Muscle of leg (tissue), 3 donors: ENCODE measurements at regions not wholly inside any gene's neighbourhood (a gene's known extent, or its start where the extent isn't known, plus 50 kb on each side); places are given as distances from the start of the nearest gene placed in this dataset.

Source experiments
- DNase-seq: peaks from one replicate; pipeline ENCODE4 v3.0.0; 2013
- H3K27ac ChIP-seq: one replicate; pipeline ENCODE4 v1.5.1; 2013; ENCODE audit warnings: mild to moderate bottlenecking, low read length, control low read depth
- H3K27me3 ChIP-seq: one replicate; pipeline ENCODE4 v1.6.1; 2013; ENCODE audit warnings: low read length; ENCODE audit not compliant: control insufficient read depth, insufficient read depth
- H3K36me3 ChIP-seq: one replicate; pipeline ENCODE4 v1.6.1; 2013; ENCODE audit warnings: low read length; ENCODE audit not compliant: control insufficient read depth, insufficient read depth
- H3K4me1 ChIP-seq: one replicate; pipeline ENCODE4 v1.6.1; 2013; ENCODE audit warnings: low read length; ENCODE audit not compliant: control insufficient read depth, insufficient read depth
- H3K4me3 ChIP-seq: one replicate; pipeline ENCODE4 v1.5.1; 2013; ENCODE audit warnings: low read length, control low read depth
- H3K9me3 ChIP-seq: replicated peaks from 2 replicates; pipeline ENCODE4 v1.6.1; 2013; ENCODE audit warnings: low read depth, low read length; ENCODE audit not compliant: control insufficient read depth
- WGBS: methylation state at CpG from one replicate; pipeline ENCODE4 v1.1.5; 2013; ENCODE audit warnings: missing lambda C conversion rate; ENCODE audit not compliant: insufficient coverage; 5-methylcytosine and 5-hydroxymethylcytosine counted together

DNA sequence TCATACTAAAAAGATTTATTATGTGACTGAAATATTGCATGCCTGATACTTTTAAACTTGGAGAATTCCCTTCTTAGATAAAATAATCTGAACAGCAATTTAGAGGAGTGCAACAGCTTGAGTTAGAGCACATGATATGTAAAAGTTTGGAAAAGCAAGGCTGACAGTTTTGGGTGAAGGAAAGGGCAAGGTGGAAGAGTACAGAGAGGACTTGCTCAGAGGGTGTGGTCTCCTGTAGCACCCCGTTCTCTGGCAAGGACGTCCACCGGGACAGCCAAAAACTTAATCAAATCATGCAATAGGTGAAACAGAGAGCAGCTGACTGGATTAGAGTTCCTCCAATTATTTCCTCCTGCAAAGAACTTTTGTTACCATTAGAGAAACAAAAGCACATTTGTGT, 65.2 kb upstream of the PDZRN4 start:
- no CpG with 5 or more reads among the region's 3 CpGs for WGBS

DNA sequence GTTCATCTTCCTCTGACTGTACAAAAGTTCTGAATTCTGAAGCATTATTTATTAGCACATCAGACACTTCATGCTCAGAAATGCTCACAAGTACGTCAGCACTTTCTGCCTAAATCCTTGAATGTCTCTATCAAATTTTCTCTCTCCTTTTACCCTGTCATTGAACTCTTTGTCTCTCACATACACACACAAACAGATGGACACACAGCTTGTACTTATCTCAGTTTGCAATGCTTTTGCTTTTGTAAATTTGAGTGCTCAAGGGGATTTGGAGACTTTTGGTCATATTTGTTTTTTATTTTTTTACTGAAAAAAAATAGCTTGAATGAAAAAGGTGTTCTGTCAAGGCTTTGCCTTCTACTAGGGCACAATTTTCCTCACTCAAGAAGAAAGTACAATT, 64.2 kb upstream of the PDZRN4 start:
- no peak for DNase-seq
- Histone ChIP-seq H3K9me3 (no peaks in the 10 kb centered on the region), H3K27me3 (no peaks in the 10 kb centered on the region), H3K4me3 (no peak overlapping the region), H3K4me1 (no peaks in the 10 kb centered on the region), H3K27ac (no peak overlapping the region), H3K36me3 (no peaks in the 10 kb centered on the region)
- 55% methylated on average over 1 of the region's 1 CpG for WGBS

More for the DNA sequence above, 65.2 kb upstream of the PDZRN4 start:
- no peaks in the 10 kb centered on the region for H3K27me3 ChIP-seq
- H3K4me1 ChIP-seq, result no peaks in the 10 kb centered on the region
- H3K4me3 ChIP-seq, result no peak overlapping the region
- no peaks in the 10 kb centered on the region for H3K36me3 ChIP-seq
- no peak overlapping the region for H3K27ac ChIP-seq
- H3K9me3 ChIP-seq, result no peaks in the 10 kb centered on the region
- peak; percentile 43 for DNase-seq
